Left renal cortex interstitium (tissue), 4 donors: ENCODE measurements at regions not wholly inside any gene's neighbourhood (a gene's known extent, or its start where the extent isn't known, plus 50 kb on each side); places are given as distances from the start of the nearest gene placed in this dataset.

Experiments
- DNase-seq, 4 donors: peaks; one replicate each; pipeline ENCODE4 v3.0.0-alpha.2; 2013; ENCODE audit warnings: low read depth in 4 of 4, low spot score in 2 of 4, missing footprints in 1 of 4

- no peak for DNase-seq
Measured at GRCh38 chr20:24283186-24283585, 186.2 kb upstream of the SYNDIG1 start.

- DNase-seq: no peak
Measured at GRCh38 chr20:24277196-24277595, 192.2 kb upstream of the SYNDIG1 start.

GRCh38 chr20:24275946-24276705 is 193.3 kb upstream of the SYNDIG1 start:
- DNase-seq: no peak

GRCh38 chr20:24273251-24273650 is 196.2 kb upstream of the SYNDIG1 start:
- no peak for DNase-seq

GRCh38 chr20:24261351-24261750 is 208.1 kb upstream of the SYNDIG1 start:
- DNase-seq: no peak

GRCh38 chr20:24257171-24257570 is 212.3 kb upstream of the SYNDIG1 start:
- DNase-seq: no peak

- DNase-seq: no peak
Measured at GRCh38 chr20:24256307-24256706, 213.1 kb upstream of the SYNDIG1 start.

GRCh38 chr20:24254480-24254879 is 214.9 kb upstream of the SYNDIG1 start:
- no peak for DNase-seq

- no peak for DNase-seq
Measured at GRCh38 chr20:24253321-24253720, 216.1 kb upstream of the SYNDIG1 start.

- no peak for DNase-seq
Measured at GRCh38 chr20:24245094-24245493, 224.3 kb upstream of the SYNDIG1 start.

- no peak for DNase-seq
Measured at GRCh38 chr20:24242763-24243162, 226.7 kb upstream of the SYNDIG1 start.

GRCh38 chr20:24241466-24241865 is 228.0 kb upstream of the SYNDIG1 start:
- DNase-seq: no peak

- DNase-seq: no peak
Measured at GRCh38 chr20:24236963-24237362, 232.5 kb upstream of the SYNDIG1 start.

- DNase-seq: no peak
Measured at GRCh38 chr20:24236201-24236600, 233.2 kb upstream of the SYNDIG1 start.

GRCh38 chr20:24235296-24236175 is 233.9 kb upstream of the SYNDIG1 start:
- peak in 2 of 4 donors; percentile 9 to 16 for DNase-seq

- no peak for DNase-seq
Measured at GRCh38 chr20:24227600-24227999, 239.0 kb upstream of the GGTLC1 start.

- DNase-seq: no peak
Measured at GRCh38 chr20:24212494-24212893, 223.9 kb upstream of the GGTLC1 start.

GRCh38 chr20:24211972-24212371 is 223.4 kb upstream of the GGTLC1 start:
- DNase-seq: no peak

- no peak for DNase-seq
Measured at GRCh38 chr20:24210356-24210755, 221.8 kb upstream of the GGTLC1 start.

GRCh38 chr20:24208652-24209051 is 220.1 kb upstream of the GGTLC1 start:
- no peak for DNase-seq

- DNase-seq: no peak
Measured at GRCh38 chr20:24207803-24208300, 219.3 kb upstream of the GGTLC1 start.

GRCh38 chr20:24206995-24207394 is 218.4 kb upstream of the GGTLC1 start:
- DNase-seq: no peak
